ENCODE measurements at regions not wholly inside any gene's neighbourhood (a gene's known extent, or its start where the extent isn't known, plus 50 kb on each side); places are given as distances from the start of the nearest gene placed in this dataset.
"Not testable (repeated sequence)": the region's sequence is repeated elsewhere in the genome, so short reads cannot be mapped to it uniquely, and the experiment has no call there.

- no peak for DNase-seq
Measured at GRCh38 chr4:145293658-145294057, 113.3 kb upstream of the OTUD4 start.

- no peak for DNase-seq
Measured at GRCh38 chr4:145290955-145291354, 110.6 kb upstream of the OTUD4 start.

GRCh38 chr4:145289403-145290076 lies 109.2 kb upstream of the OTUD4 start:
- DNase-seq: no peak

GRCh38 chr4:145287351-145287750 lies 107.0 kb upstream of the OTUD4 start:
- DNase-seq: no peak

- DNase-seq: no peak
Measured at GRCh38 chr4:145285928-145286327, 105.5 kb upstream of the OTUD4 start.

- DNase-seq: no peak
Measured at GRCh38 chr4:145283909-145284308, 103.5 kb upstream of the OTUD4 start.

GRCh38 chr4:145281951-145282350 lies 101.6 kb upstream of the OTUD4 start:
- no peak for DNase-seq

GRCh38 chr4:145281224-145281623 lies 100.8 kb upstream of the OTUD4 start:
- no peak for DNase-seq

GRCh38 chr4:145280541-145280940 lies 100.2 kb upstream of the OTUD4 start:
- DNase-seq: no peak

GRCh38 chr4:145279122-145279960 lies 99.0 kb upstream of the OTUD4 start:
- no peak for DNase-seq

- no peak for DNase-seq
Measured at GRCh38 chr4:145278341-145279121, 98.1 kb upstream of the OTUD4 start.

GRCh38 chr4:145277011-145277410 lies 96.6 kb upstream of the OTUD4 start:
- DNase-seq: no peak

- DNase-seq: no peak
Measured at GRCh38 chr4:145276050-145276449, 95.7 kb upstream of the OTUD4 start.

GRCh38 chr4:145271194-145271593 lies 90.8 kb upstream of the OTUD4 start:
- DNase-seq: no peak

GRCh38 chr4:145266881-145267280 lies 86.5 kb upstream of the OTUD4 start:
- no peak for DNase-seq

- DNase-seq: no peak
Measured at GRCh38 chr4:145260091-145260490, 79.7 kb upstream of the OTUD4 start.

GRCh38 chr4:145255311-145255710 lies 74.9 kb upstream of the OTUD4 start:
- not testable (repeated sequence) for DNase-seq

- DNase-seq: no peak
Measured at GRCh38 chr4:145252190-145252589, 71.8 kb upstream of the OTUD4 start.

- DNase-seq: no peak
Measured at GRCh38 chr4:145251391-145251790, 71.0 kb upstream of the OTUD4 start.

- DNase-seq: no peak
Measured at GRCh38 chr4:145248971-145249370, 68.6 kb upstream of the OTUD4 start.

- DNase-seq: no peak
Measured at GRCh38 chr4:145248502-145248901, 68.1 kb upstream of the OTUD4 start.

- peak; percentile 70 for DNase-seq
Measured at GRCh38 chr4:145234091-145234706, 53.8 kb upstream of the OTUD4 start.
